GM12891 (cell line): ENCODE measurements at regions not wholly inside any gene's neighbourhood (a gene's known extent, or its start where the extent isn't known, plus 50 kb on each side); places are given as distances from the start of the nearest gene placed in this dataset.

Experiments used
- DNase-seq: peaks from one replicate; pipeline ENCODE4 v3.0.0; 2011; ENCODE audit warnings: low spot score; ENCODE audit not compliant: insufficient read length
- FAIRE-seq: peaks from 2 replicates; lab custom pipeline; 2011; peaks lifted over from hg19 to GRCh38; lab: Jason Lieb, UNC
- PAX5 ChIP-seq: IDR thresholded peaks from 2 replicates; pipeline ENCODE4 v1.6.1; 2011; ENCODE audit warnings: low read length, moderate library complexity, mild to moderate bottlenecking; ENCODE audit not compliant: insufficient read depth, severe bottlenecking
- POLR2A ChIP-seq: IDR thresholded peaks from 2 replicates; pipeline ENCODE4 v1.6.1; 2011; ENCODE audit warnings: low read depth, low read length, control low read depth
- POLR2AphosphoS5 ChIP-seq: IDR thresholded peaks from 2 replicates; pipeline ENCODE4 v1.6.1; 2011; ENCODE audit warnings: low read depth, low read length, control low read depth
- POU2F2 ChIP-seq: IDR thresholded peaks from 2 replicates; pipeline ENCODE4 v1.6.1; 2011; ENCODE audit warnings: low read depth, mild to moderate bottlenecking, control low read depth, low read length, moderate library complexity
- SPI1 ChIP-seq: IDR thresholded peaks from 2 replicates; pipeline ENCODE4 v1.6.1; 2011; ENCODE audit warnings: low read depth, low read length, control low read depth
- TAF1 ChIP-seq: IDR thresholded peaks from 2 replicates; pipeline ENCODE4 v1.6.1; 2011; ENCODE audit warnings: low read depth, low read length, control low read depth

DNA sequence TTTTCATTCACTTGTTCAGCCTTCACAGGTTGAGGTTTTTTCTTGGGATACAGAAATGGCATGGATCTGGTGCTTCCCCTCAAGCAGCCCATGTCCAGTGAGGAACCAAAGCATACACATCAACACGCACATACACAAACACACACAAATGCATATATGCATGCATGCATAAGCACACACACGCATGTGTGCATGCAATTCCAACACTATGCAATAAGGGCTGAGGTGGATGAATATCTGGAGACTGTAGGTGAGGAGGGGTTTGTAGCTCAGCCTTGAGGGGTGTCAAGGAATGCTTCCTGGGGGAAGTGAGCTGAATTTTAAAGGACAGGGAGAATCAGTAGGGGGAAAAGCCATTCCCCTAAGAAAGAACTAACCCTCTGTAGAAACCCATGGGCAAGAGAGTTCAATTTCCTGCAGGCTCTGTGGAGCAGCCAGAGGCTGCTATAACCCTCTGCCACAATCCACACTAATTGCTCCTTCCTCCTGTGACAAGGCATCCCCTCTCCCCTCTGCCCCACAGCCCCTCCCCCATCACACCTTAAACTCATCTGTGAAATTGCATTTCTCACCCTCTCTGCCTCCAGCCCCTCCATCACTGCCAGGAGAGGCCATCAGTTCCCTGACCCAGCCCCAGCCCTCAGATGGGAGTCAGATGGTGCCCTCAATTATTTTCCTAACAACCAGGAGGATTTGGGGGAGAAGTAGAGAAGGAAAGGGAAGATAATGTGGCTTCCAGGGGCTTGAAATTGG is 316.4 kb downstream of the RPS24 start:
- DNase-seq (no peak), FAIRE-seq (no peak)

DNA sequence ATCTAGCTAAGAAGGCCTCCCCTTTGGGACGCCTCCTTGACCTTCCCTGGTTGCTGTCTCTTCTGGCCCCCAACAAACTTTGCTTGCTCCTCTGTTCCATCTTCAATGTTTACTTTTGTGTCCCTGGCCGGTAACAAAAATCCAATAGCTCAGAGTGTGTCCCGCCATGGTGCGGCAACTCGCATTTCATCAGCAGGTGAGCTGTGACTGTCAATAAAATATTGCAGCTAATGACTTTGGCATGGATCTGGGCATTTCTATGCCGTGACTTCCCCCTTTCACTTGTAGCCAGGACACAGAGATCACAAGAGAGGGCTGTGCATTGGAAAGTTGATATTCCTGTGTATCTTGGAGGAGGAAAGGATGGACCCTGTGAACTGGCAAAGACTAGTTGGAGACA is 317.6 kb downstream of the RPS24 start:
- DNase-seq (no peak), FAIRE-seq (no peak)
- no peak for TF ChIP-seq POLR2AphosphoS5
- no peak for TF ChIP-seq TAF1
- TF ChIP-seq PAX5: no peak
- no peak for TF ChIP-seq SPI1
- no peak for TF ChIP-seq POLR2A
- TF ChIP-seq POU2F2: no peak

More for the DNA sequence above, 316.4 kb downstream of the RPS24 start:
- TF ChIP-seq TAF1 (no peak), POLR2AphosphoS5 (no peak)

DNA sequence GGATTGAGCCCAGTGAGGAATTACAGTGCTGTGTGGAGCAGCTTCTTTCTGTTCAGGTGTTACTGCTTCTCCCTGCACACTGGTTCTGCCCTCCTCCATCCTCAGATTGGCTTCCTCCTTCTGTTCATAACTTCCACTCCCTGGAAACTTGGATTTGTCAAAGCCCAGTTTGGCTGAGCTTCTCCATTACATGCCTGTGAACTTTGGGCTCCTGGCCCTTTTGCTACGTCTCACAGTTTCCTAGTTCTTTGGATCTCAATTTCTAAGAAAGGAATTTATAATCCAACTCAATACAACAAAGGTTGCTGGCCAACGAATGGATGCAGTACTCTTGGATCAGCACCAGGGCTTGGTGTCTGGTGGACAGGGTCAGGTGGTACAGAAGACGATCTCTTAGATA is 318.1 kb downstream of the RPS24 start:
- no peak for DNase-seq
- TF ChIP-seq POLR2A (no peak), SPI1 (no peak), PAX5 (no peak), POLR2AphosphoS5 (no peak), POU2F2 (no peak), TAF1 (no peak)
- FAIRE-seq: no peak

DNA sequence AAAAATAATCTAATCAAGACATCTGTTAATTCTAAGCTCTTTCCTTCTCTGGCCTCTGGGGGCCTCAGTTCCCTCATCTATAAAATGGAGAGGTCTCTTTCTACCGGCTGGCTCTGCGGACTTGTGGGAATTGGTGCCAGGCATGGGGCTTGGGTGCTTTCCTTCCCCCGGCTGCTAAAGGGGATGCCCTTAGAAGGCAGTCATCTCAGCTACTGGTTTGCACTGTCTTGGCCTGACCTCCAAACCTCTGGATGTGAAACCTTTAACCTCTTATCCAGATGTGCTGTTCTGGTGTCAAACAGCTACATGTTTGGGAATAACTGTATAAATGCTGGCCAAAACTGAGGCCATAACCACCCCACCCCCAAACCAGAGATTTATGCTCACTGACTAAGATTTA is 320.0 kb downstream of the RPS24 start:
- DNase-seq: no peak
- FAIRE-seq: no peak

DNA sequence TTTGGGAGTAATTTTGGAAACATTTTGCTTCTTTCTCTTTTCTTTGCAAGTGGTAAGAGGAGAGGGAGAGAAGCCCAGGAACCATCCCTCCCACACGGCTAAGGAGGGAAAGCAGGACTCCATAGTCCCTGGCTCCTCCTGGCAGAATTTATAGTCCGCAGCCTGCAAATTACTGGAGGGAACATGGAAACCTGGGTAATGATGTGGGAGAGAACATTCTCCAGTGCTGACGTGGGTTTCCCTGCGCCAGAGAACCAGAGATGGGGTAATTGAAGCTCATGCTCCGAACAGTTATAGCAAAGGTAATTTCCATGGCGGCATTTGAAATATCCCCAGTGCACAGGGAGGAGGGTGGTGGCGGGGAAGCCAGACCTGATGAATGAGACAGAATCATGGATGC is 320.4 kb downstream of the RPS24 start:
- no peak for DNase-seq
- no peak for FAIRE-seq
- TF ChIP-seq POLR2AphosphoS5: no peak
- no peak for TF ChIP-seq POU2F2
- TF ChIP-seq SPI1: no peak
- TF ChIP-seq POLR2A: no peak
- TF ChIP-seq PAX5: no peak
- TF ChIP-seq TAF1: no peak

More for the DNA sequence above, 320.0 kb downstream of the RPS24 start:
- TF ChIP-seq POU2F2: no peak
- TF ChIP-seq SPI1: no peak
- no peak for TF ChIP-seq POLR2AphosphoS5
- no peak for TF ChIP-seq PAX5
- no peak for TF ChIP-seq POLR2A
- no peak for TF ChIP-seq TAF1

DNA sequence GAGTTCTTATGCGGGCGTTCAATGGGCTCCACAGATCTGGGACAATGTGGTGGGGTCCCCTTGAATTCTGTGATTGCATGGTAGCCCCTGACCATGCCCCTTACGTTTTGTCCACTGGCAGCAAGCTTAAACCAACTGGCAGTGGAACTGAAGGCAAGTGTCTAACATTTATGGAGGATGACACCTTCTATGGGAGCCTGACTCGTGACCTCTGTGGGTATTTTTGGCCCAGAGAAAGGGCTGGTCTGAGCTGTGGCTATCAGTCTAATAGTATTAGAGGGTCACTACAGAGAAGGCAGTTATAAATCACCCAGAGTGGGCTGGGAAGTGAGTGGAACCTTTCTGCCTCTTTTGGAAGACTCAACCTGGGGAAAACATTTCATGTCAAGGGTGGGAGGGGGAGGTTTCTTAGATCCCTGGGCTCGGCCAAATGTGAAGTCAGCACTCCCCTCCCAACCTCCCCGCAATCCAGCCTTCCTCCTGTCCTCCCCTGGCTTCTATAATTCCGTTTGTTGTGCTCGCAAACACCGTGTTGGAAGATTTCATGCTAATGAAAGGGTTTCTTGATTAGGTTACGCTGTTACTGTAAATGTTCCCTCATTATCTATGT is 322.7 kb downstream of the RPS24 start:
- TF ChIP-seq PAX5 (no peak), POLR2A (no peak), SPI1 (no peak), POLR2AphosphoS5 (no peak), POU2F2 (no peak), TAF1 (no peak)
- FAIRE-seq: no peak
- DNase-seq: no peak

DNA sequence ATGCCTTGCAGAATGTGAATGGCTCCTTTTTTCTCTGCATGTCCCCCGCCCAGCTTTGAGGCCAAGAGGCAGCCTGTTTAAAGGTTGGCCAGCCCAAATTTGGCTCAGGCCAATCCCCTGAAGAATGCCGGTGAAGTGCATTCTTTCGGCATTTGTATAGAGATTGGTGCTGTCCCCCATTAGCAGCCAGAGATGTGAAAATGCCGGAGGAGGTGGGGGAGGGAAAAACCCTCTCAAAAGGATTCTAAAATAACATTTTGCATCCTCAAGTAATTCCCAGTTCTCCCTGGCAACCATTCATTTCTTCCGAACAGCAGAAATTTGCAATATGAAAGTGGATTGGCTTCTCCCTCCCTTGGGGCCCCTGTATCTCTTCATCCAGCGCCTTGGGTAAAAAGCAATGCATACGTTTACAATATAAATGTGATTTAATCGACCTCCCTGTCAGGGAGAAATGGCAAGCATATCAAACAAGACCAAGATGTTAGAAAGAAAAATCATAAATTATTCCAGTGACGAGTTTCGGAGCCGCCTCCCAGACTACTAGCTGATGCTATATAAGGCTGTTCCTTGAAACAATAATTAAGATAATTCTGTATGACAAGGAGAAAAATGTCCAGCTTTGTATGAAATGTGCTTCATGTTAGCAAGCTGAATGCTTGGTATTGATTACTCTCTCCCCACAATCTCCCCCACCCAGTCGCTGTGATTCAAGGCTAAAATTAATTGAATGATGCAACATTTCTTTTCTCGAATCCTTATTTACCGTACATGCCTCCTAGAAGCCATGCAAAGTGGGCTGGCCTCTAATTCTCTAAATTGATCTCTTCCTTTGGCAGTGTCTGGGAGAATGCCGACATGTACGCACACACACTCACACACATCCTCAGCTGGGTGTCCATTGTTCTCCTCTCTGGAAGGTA is 323.7 kb downstream of the RPS24 start:
- TF ChIP-seq POU2F2: no peak
- TF ChIP-seq POLR2A: no peak
- no peak for TF ChIP-seq SPI1
- no peak for TF ChIP-seq TAF1
- no peak for TF ChIP-seq POLR2AphosphoS5
- FAIRE-seq (no peak), DNase-seq (no peak)

DNA sequence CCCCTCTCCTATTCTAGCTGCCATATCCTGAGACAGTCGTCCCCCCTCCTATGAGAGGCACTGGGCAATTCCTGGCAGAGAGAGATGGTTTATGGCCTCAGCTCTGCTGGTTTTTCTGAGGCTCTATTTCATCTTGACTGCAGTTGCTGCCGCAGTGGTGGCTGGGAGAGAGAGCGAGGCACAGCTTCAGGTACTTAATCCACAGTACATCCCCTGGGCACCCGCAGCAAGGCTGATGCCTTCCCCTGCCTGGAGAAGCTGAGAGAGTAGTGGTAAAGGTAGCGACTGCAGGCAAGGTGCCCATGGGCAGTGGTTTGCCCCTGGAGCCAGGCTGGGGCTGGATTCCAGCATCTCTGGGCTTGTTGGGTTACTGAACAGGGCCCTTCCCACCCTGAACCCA is 324.7 kb downstream of the RPS24 start:
- no peak for DNase-seq
- no peak for FAIRE-seq
- TF ChIP-seq POU2F2 (no peak), SPI1 (no peak), PAX5 (no peak), POLR2AphosphoS5 (no peak), TAF1 (no peak), POLR2A (no peak)

DNA sequence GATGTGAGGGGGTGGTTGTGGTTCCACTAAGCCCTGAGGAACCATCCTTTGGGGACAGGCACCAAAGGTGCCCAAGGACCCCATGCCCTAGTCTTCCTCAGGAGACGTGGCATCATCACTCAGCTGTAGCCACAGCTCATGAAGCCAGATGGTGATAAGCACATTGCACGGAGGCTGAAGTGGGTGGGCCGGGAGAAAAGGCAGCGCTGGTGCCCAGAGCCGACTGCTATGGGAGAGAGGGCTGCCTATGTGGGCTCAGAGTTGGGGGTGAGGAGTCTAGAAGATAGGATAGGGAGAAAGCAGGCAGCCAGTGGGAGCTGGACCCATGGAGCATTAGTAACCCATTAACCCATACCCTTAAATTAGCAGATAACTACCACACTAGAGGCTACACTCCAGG is 325.3 kb downstream of the RPS24 start:
- FAIRE-seq (no peak), DNase-seq (no peak)
- TF ChIP-seq POLR2A (no peak), SPI1 (no peak), PAX5 (no peak), POLR2AphosphoS5 (no peak), POU2F2 (no peak), TAF1 (no peak)
